HEK293 (cell line): ENCODE measurements at regions not wholly inside any gene's neighbourhood (a gene's known extent, or its start where the extent isn't known, plus 50 kb on each side); places are given as distances from the start of the nearest gene placed in this dataset.

Source experiments
- CTCF ChIA-PET: fragments of 350-600 bp; formaldehyde crosslinking; extraction: SDS; loops from one replicate; lab custom pipeline; 2021; ENCODE audit warnings: antibody characterized with exemption; lab: Yijun Ruan, JAX
- POLR2A ChIA-PET: fragments of 300-600 bp; formaldehyde crosslinking; extraction: SDS; loops from one replicate; lab custom pipeline; 2020; ENCODE audit warnings: antibody characterized with exemption, inconsistent platforms; lab: Yijun Ruan, JAX
- H3K27ac ChIP-seq: fragments of 200-500 bp; sonication (Bioruptor generic); 2 replicates; pipeline ENCODE4 v1.5.1; 2014; ENCODE audit warnings: low read depth, low read length, control low read depth, inconsistent platforms; ENCODE audit errors: extremely low read depth
- H3K36me3 ChIP-seq, 2 experiments: fragments of 200-500 bp in 1 of 2; sonication (Bioruptor generic) in 1 of 2; 1 replicate in 1 of 2; 2 replicates in 1 of 2; pipeline ENCODE4 v1.5.1; 2014 to 2017; ENCODE audit warnings: inconsistent platforms in 2 of 2, low read length in 2 of 2; ENCODE audit not compliant: control insufficient read depth in 2 of 2, insufficient read depth in 1 of 2
- H3K4me1 ChIP-seq: fragments of 200-500 bp; sonication (Bioruptor generic); 2 replicates; pipeline ENCODE4 v1.5.1; 2014; ENCODE audit warnings: mild to moderate bottlenecking, low read length, inconsistent platforms; ENCODE audit not compliant: control insufficient read depth, insufficient read depth
- H3K4me3 ChIP-seq: 2 replicates; pipeline ENCODE4 v1.5.1; 2011; ENCODE audit warnings: low read depth, mild to moderate bottlenecking, control low read depth, low read length, moderate library complexity
- H3K9me3 ChIP-seq: fragments of 200-500 bp; sonication (Bioruptor generic); 2 replicates; pipeline ENCODE4 v1.5.1; 2014; ENCODE audit warnings: low read depth, low read length, inconsistent platforms; ENCODE audit not compliant: control insufficient read depth, insufficient read depth
- GLI4 ChIP-seq: fragments of 450-650 bp; formaldehyde crosslinking; IDR thresholded peaks from 2 replicates; pipeline ENCODE4 v1.5.1; 2016; ENCODE audit warnings: missing biosample characterization, missing genetic modification characterization
- KLF1 ChIP-seq: fragments of 450-650 bp; formaldehyde crosslinking; IDR thresholded peaks from 2 replicates; pipeline ENCODE4 v1.5.1; 2016; ENCODE audit warnings: missing biosample characterization, missing genetic modification characterization
- OSR2 ChIP-seq: fragments of 450-650 bp; formaldehyde crosslinking; IDR thresholded peaks from 2 replicates; pipeline ENCODE4 v1.5.1; 2016; ENCODE audit warnings: missing biosample characterization, missing genetic modification characterization
- OVOL3 ChIP-seq: fragments of 450-650 bp; formaldehyde crosslinking; IDR thresholded peaks from 2 replicates; pipeline ENCODE4 v1.5.1; 2016; ENCODE audit warnings: missing biosample characterization, missing genetic modification characterization
- SETDB1 ChIP-seq: IDR thresholded peaks from one replicate; pipeline ENCODE4 v1.6.1; 2017; ENCODE audit warnings: mild to moderate bottlenecking, low read length, moderate library complexity, mixed read lengths; ENCODE audit not compliant: insufficient read length
- ZBTB1 ChIP-seq: fragments of 450-650 bp; formaldehyde crosslinking; IDR thresholded peaks from 2 replicates; pipeline ENCODE4 v1.5.1; 2016; ENCODE audit warnings: missing biosample characterization, missing genetic modification characterization
- ZNF133 ChIP-seq: fragments of 450-650 bp; formaldehyde crosslinking; IDR thresholded peaks from 2 replicates; pipeline ENCODE4 v1.5.1; 2016; ENCODE audit warnings: missing biosample characterization, missing genetic modification characterization
- ZNF155 ChIP-seq: fragments of 450-650 bp; formaldehyde crosslinking; IDR thresholded peaks from 2 replicates; pipeline ENCODE4 v1.5.1; 2016; ENCODE audit warnings: missing biosample characterization, missing genetic modification characterization
- ZNF248 ChIP-seq: fragments of 450-650 bp; formaldehyde crosslinking; IDR thresholded peaks from 2 replicates; pipeline ENCODE4 v1.5.1; 2017; ENCODE audit warnings: missing biosample characterization, missing genetic modification characterization
- ZNF311 ChIP-seq: fragments of 450-650 bp; formaldehyde crosslinking; IDR thresholded peaks from 2 replicates; pipeline ENCODE4 v1.5.1; 2017; ENCODE audit warnings: missing biosample characterization, missing genetic modification characterization, borderline replicate concordance
- ZNF426 ChIP-seq: fragments of 450-650 bp; formaldehyde crosslinking; IDR thresholded peaks from 2 replicates; pipeline ENCODE4 v1.5.1; 2017; ENCODE audit warnings: missing biosample characterization, missing genetic modification characterization, mild to moderate bottlenecking, inconsistent platforms, moderate library complexity
- ZNF621 ChIP-seq: fragments of 450-650 bp; formaldehyde crosslinking; IDR thresholded peaks from 2 replicates; pipeline ENCODE4 v1.5.1; 2017; ENCODE audit warnings: missing biosample characterization, missing genetic modification characterization
- ZNF830 ChIP-seq: fragments of 450-650 bp; IDR thresholded peaks from 2 replicates; pipeline ENCODE4 v1.5.0; 2018; ENCODE audit warnings: missing biosample characterization, missing genetic modification characterization, low read depth, mild to moderate bottlenecking, moderate library complexity
- TF ChIP-seq, protein P1 (sequence below): fragments of 450-650 bp; formaldehyde crosslinking; IDR thresholded peaks from 2 replicates; pipeline ENCODE4 v1.5.1; 2017; ENCODE audit warnings: missing biosample characterization, missing genetic modification characterization
- TF ChIP-seq, protein P2 (sequence below): fragments of 450-650 bp; formaldehyde crosslinking; IDR thresholded peaks from 2 replicates; pipeline ENCODE4 v1.5.1; 2016; ENCODE audit warnings: missing biosample characterization, missing genetic modification characterization

DNA sequence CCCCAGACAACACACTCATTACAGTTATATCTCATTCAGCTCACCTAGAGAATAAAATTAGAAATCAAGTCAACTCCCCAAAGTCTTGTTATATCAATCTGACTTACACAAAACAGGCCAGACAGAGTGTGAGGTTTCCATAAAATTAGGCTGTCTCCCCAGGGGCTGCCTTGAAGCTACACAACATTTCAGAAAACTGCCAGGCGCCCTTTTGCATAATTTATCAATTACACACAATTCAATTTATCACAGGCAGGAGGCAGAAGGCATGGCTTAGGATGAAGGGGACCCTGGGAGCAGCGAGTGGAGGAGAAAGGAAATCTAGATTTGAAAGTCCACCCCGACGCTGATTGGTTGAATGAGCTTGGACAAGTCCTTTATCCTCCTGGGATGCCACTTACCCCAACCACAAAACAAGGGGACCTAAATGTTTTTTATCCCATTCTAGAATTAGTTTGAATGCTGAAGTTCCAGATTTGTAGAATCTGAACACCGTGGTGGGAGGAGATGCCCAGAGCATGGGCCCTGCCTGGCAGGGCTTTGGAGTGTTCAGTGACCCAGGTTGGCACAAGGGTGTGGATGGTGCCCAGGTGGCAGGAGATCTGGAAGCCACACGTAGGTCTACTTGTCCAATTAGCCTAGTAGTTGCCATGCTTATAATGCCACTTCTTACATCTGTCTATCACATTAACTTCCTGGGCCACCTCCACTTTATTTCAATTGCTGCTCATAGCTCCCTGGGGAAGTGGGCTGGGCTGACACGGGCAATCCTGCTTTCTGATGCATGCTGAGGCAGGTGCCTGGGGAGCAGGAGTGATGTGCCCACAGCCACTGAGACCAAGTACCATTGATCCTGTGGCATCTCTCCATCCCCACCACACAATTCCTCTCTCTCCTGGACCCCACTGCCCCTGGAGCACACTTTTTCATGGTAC lies 119.8 kb upstream of the TLE3 start:
- ChIA-PET CTCF (interaction anchor here (0.9 kb wide), 1 partner anchor 8 kb away, joined by 3 read pairs; no protein-coding TSS in a partner anchor), POLR2A (no interaction called here)
- Histone ChIP-seq H3K9me3 (no peaks in the 10 kb centered on the region), H3K4me3 (no peak overlapping the region), H3K4me1 (peaks cover 11% of the 10 kb centered on the region), H3K27ac (no peak overlapping the region), H3K36me3 (no peaks in the 10 kb centered on the region)
- TF ChIP-seq, protein P1, sequence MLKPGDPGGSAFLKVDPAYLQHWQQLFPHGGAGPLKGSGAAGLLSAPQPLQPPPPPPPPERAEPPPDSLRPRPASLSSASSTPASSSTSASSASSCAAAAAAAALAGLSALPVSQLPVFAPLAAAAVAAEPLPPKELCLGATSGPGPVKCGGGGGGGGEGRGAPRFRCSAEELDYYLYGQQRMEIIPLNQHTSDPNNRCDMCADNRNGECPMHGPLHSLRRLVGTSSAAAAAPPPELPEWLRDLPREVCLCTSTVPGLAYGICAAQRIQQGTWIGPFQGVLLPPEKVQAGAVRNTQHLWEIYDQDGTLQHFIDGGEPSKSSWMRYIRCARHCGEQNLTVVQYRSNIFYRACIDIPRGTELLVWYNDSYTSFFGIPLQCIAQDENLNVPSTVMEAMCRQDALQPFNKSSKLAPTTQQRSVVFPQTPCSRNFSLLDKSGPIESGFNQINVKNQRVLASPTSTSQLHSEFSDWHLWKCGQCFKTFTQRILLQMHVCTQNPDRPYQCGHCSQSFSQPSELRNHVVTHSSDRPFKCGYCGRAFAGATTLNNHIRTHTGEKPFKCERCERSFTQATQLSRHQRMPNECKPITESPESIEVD (tag by site-specific recombination) = peak; percentile 42; the same call in 1 of the 2 replicates
- TF ChIP-seq OSR2 (0 out of 2 replicates have a peak, but pooled peaks have one; percentile 16), ZNF155 (tag by site-specific recombination) (no peak), ZBTB1 (tag by site-specific recombination) (no peak), ZNF133 (tag by site-specific recombination) (peak; percentile 76)

DNA sequence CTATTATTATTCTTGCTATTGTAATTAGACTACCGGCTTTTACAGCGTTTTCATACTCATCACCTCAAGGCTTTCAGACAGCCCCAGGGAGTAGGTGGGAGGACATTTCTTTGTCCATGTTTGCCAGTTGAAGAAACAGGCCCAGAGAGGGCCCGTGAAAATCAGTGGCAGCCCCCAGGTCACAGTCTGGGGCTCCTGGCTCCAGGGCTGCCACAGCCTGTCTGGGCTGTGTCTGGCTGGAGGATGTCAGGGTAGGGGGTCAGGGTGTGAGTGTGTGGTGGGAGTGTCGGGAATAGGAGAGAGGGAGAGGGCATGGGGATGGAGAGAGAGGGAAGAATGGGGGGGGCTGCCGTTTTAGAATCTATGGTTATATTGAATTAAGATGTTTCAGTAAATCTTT lies 118.2 kb upstream of the TLE3 start:
- TF ChIP-seq ZNF621 (tag by site-specific recombination) = no peak
- no peak for TF ChIP-seq KLF1 (tag by site-specific recombination)
- TF ChIP-seq ZNF248 (tag by site-specific recombination) = no peak
- TF ChIP-seq ZNF426 (tag by site-specific recombination) = no peak
- TF ChIP-seq ZNF311 (tag by site-specific recombination) = no peak
- TF ChIP-seq, protein P2, sequence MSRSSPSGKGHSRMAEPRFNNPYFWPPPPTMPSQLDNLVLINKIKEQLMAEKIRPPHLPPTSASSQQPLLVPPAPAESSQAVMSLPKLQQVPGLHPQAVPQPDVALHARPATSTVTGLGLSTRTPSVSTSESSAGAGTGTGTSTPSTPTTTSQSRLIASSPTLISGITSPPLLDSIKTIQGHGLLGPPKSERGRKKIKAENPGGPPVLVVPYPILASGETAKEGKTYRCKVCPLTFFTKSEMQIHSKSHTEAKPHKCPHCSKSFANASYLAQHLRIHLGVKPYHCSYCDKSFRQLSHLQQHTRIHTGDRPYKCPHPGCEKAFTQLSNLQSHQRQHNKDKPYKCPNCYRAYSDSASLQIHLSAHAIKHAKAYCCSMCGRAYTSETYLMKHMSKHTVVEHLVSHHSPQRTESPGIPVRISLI = no peak
- no peak for TF ChIP-seq SETDB1
- H3K36me3 ChIP-seq = no peaks in the 10 kb centered on the region
- CTCF ChIA-PET = interaction anchor here (0.8 kb wide), 1 partner anchor 136 kb away, joined by 3 read pairs; no protein-coding TSS in a partner anchor
- H3K4me3 ChIP-seq = no peak overlapping the region
- peaks cover 11% of the 10 kb centered on the region for H3K4me1 ChIP-seq
- POLR2A ChIA-PET = no interaction called here
- no peaks in the 10 kb centered on the region for H3K9me3 ChIP-seq
- no peak overlapping the region for H3K27ac ChIP-seq

DNA sequence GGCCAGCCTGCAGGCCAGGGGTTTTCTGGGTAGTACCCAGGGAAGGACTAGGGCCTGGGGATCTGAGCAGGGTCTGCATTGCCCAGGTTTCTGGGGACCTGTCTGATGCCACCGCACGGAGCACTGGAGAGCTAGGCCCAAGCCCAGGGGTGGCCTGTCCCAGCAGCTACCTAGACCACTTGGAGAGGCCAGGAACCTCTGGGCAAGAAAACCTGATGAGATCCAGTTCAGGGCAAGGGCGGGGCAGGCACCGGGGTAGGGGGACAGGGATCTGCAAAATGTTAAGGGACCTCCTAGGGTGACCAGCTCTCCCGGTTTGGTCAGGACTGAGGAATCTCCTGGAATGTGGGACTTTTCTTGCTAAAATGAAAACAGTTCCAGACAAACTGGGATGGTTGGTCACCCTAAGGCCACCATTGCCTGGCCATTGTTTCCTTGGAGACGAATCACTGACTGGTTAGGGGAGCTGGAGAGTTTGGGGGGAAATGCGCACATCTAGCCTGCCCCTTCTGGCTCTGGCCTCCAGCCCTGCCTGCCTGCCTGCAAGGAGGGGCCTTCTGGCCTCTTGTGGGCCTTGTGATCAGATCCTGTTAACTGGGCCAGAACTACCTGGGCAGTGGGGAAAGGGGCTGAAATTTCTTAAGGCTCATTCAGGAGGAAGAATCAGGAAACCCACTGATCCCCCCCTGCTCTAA lies 117.4 kb upstream of the TLE3 start:
- H3K9me3 ChIP-seq = no peaks in the 10 kb centered on the region
- no peaks in the 10 kb centered on the region for H3K36me3 ChIP-seq
- TF ChIP-seq OVOL3 (tag by site-specific recombination) (no peak), GLI4 (no peak), ZNF830 (tag by site-specific recombination) (no peak)
- CTCF ChIA-PET = interaction anchor here (0.6 to 1.7 kb wide), 6 partner anchors 36 to 148 kb away, joined by 3 to 4 read pairs (median 4); no protein-coding TSS in a partner anchor
- H3K27ac ChIP-seq = no peak overlapping the region
- POLR2A ChIA-PET = interaction anchor here (0.6 to 1.4 kb wide), 2 partner anchors 75 to 117 kb away, joined by 3 to 5 read pairs; partner anchors contain the start of gene TLE3
- no peak overlapping the region for H3K4me3 ChIP-seq
- H3K4me1 ChIP-seq = peaks cover 6% of the 10 kb centered on the region
